Testis (tissue), 2 donors: ENCODE measurements at regions not wholly inside any gene's neighbourhood (a gene's known extent, or its start where the extent isn't known, plus 50 kb on each side); places are given as distances from the start of the nearest gene placed in this dataset.

Source experiments
- CTCF ChIP-seq, 3 experiments: fragments of 450-650 bp in 2 of 3; fragments of 200-600 bp in 1 of 3; sonication (generic) in 1 of 3; IDR thresholded peaks; one replicate each; pipeline ENCODE4 v1.5.1; 2016 to 2019; ENCODE audit warnings: antibody characterized with exemption in 3 of 3, mild to moderate bottlenecking in 2 of 3, moderate library complexity in 1 of 3
- POLR2A ChIP-seq: fragments of 450-650 bp; IDR thresholded peaks from one replicate; pipeline ENCODE4 v1.6.1; 2017; ENCODE audit warnings: antibody characterized with exemption, mild to moderate bottlenecking, moderate library complexity

DNA sequence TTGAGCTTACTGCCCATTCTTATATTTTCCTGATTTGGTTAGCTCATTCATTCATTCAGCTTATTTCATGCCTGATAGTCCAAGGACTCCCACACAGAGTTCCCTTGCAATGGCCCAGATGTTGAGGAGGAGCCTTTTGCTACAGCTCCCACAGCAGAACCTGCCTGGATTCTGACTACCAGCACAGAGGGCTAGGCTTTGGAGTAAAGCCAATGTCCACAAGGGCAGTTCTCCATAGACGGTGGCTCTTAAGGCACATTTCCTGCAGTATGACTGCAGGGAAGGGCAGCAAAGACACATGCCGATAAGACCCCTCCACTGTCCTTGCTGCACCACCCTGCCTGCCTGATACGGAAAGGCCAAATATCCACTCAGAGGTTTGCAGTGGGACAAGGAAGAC, 112.3 kb upstream of the SYNDIG1 start:
- TF ChIP-seq CTCF (IDR thresholded peaks at IDR 0.05) (no peak), POLR2A (no peak)
